PFSK-1 (cell line): ENCODE measurements at regions not wholly inside any gene's neighbourhood (a gene's known extent, or its start where the extent isn't known, plus 50 kb on each side); places are given as distances from the start of the nearest gene placed in this dataset.

ENCODE experiments used
- FOXP2 ChIP-seq: optimal IDR thresholded peaks from 2 replicates; pipeline ENCODE3; 2011; ENCODE audit warnings: borderline replicate concordance, control low read depth, inconsistent platforms; ENCODE audit not compliant: insufficient read depth; ENCODE audit errors: extremely low read length, extremely low read depth
- POLR2AphosphoS5 ChIP-seq: IDR thresholded peaks from 2 replicates; pipeline ENCODE4 v1.6.1; 2012; ENCODE audit warnings: low read depth, mild to moderate bottlenecking, control low read depth, low read length, moderate library complexity
- REST ChIP-seq, 2 experiments: IDR thresholded peaks; 2 replicates each; pipeline versions ENCODE4 v1.6.1 to v1.8.0; 2011 to 2012; ENCODE audit warnings: low read depth in 2 of 2, low read length in 2 of 2, control low read depth in 1 of 2, inconsistent platforms in 1 of 2, mild to moderate bottlenecking in 1 of 2, moderate library complexity in 1 of 2; ENCODE audit not compliant: insufficient read depth in 1 of 2
- SIN3A ChIP-seq: IDR thresholded peaks from 2 replicates; pipeline ENCODE4 v1.6.1; 2012; ENCODE audit warnings: mild to moderate bottlenecking, low read length, moderate library complexity, borderline replicate concordance; ENCODE audit not compliant: insufficient read depth
- TAF1 ChIP-seq: IDR thresholded peaks from 2 replicates; pipeline ENCODE4 v1.6.1; 2012; ENCODE audit warnings: low read length, control low read depth, borderline replicate concordance; ENCODE audit not compliant: insufficient read depth

- TF ChIP-seq REST (IDR thresholded peaks at IDR 0.05; ENCODE audit: insufficient read depth in 1 of 2, low read depth in 2 of 2, low read length in 2 of 2): no peak
- TF ChIP-seq POLR2AphosphoS5: no peak
- TF ChIP-seq TAF1: no peak
- TF ChIP-seq FOXP2: no peak
- no peak for TF ChIP-seq SIN3A
Observed at GRCh38 chr1:55876276-55877060, 661.3 kb upstream of the USP24 start.

- no peak for TF ChIP-seq TAF1
- TF ChIP-seq SIN3A: no peak
- no peak for TF ChIP-seq FOXP2
- TF ChIP-seq REST (IDR thresholded peaks at IDR 0.05; ENCODE audit: insufficient read depth in 1 of 2, low read depth in 2 of 2, low read length in 2 of 2): no peak
- no peak for TF ChIP-seq POLR2AphosphoS5
Observed at GRCh38 chr1:55870106-55870505, 654.9 kb upstream of the USP24 start.

- TF ChIP-seq TAF1 (no peak), SIN3A (no peak), REST (IDR thresholded peaks at IDR 0.05; ENCODE audit: insufficient read depth in 1 of 2, low read depth in 2 of 2, low read length in 2 of 2) (no peak), FOXP2 (no peak), POLR2AphosphoS5 (no peak)
Observed at GRCh38 chr1:55869065-55869464, 653.9 kb upstream of the USP24 start.

GRCh38 chr1:55868026-55868425 is 652.9 kb upstream of the USP24 start:
- TF ChIP-seq REST (IDR thresholded peaks at IDR 0.05; ENCODE audit: insufficient read depth in 1 of 2, low read depth in 2 of 2, low read length in 2 of 2) (no peak), SIN3A (no peak), FOXP2 (no peak), TAF1 (no peak), POLR2AphosphoS5 (no peak)

- TF ChIP-seq FOXP2 (no peak), TAF1 (no peak), SIN3A (no peak), REST (IDR thresholded peaks at IDR 0.05; ENCODE audit: insufficient read depth in 1 of 2, low read depth in 2 of 2, low read length in 2 of 2) (no peak), POLR2AphosphoS5 (no peak)
Observed at GRCh38 chr1:55867304-55867843, 652.2 kb upstream of the USP24 start.
